NCI-H2081 (cell line): ENCODE measurements at regions not wholly inside any gene's neighbourhood (a gene's known extent, or its start where the extent isn't known, plus 50 kb on each side); places are given as distances from the start of the nearest gene placed in this dataset.

Experiments used
- DNase-seq, 2 experiments: peaks; one replicate each; lab custom pipeline; 2025; lab: John Stamatoyannopoulos, UW

DNA sequence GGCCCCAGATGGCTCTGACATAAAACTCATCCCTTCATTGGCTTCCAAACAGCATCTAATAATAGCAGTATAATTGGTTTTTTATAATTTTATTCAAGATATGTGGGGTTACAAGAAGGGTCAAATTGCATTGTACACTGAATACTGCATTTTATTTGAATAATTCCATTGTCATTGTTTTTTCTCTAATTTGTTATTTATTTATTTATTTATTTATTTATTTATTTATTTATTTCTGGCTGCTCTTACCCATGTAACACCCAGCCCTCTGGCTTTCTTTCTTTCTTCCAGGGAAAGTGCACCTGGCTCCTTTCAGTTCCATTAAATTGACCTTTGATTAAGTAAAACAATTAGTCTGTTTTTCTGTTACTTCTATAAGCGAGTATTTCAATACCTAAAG lies 210.1 kb downstream of the CDH9 start:
- DNase-seq = no peak

DNA sequence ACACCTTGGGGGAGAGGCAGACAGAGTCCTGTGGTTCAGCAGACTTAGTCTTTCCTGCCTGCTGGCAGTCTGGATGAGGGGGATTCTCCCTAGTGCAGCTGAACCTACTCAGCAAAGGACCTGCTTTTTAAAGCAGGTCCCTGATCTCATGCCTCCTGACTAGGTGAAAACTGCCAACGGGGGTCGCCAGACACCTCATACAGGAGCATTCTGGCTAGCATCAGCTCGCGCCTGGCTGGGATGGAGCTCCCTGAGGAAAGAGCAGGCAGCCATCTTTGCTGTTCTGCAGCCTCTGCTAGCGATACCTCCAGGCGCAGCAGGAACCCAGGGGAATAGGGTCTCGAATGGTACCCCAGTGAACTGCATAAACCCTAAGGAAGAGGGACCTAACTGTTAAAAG lies 225.2 kb downstream of the CDH9 start:
- no peak for DNase-seq

DNA sequence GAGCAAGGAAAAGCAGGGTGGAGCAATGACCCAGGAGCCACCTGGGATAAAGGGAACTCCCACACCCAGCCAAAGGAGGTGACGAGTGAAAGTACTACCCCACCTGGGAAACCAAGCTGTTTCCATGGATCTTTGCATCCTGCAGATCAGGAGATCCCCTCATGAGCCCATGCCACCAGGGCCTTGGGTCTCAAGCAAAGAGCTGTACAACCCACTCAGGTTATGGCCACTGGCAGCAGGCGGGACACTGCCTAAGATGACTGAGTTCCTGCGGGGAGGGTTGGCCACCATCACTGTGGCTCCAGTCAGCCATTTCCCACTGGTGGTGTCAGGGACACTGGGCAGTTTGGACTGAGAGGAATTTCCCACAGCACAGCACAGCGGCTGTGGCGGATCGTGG lies 225.7 kb downstream of the CDH9 start:
- no peak for DNase-seq

DNA sequence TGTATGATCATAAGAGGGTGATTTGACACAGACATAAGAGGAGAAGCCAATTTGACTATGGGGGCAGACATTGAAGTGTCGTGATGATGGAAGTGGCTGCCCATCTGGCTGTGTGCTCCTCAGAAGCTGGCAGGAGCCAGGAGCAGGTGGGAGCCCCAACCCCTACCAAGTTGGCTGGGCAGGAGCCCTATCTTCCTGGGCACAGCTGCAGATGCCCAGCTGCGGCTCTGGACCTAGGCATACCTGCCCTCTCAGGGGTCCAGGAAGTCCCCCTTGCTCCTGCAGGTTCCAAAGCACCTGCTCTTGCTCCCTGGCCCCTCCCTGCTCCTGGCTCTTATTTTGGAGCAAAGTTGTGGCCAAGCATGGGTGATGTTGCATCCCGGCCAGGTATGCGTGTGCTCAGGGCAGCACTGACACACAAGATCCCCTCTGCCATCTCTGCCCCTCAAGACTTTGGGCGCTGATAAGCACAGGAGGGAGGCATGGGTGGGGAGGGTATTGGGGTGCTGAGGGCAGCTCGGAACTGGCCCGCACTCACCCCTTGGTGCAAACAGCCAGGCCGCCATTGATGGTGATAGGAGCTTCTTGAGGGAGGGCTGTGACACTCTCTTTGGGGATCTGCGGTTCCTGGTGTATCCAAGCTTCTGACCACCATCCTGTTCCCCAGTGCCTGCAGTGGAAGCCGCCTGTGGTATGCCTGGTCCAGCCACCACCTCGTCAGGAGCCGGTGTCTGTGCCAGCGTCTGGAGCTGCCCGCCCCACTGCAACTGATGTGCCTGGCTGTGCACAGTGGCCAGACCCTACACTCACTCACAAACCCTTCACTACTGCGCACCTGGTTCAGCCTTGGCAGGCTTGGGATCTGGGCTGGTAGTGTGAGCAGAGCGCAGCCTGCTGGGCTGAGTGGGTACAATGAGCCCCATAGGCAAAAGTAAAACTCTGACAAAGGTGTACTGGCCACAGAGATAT lies 230.9 kb downstream of the CDH9 start:
- DNase-seq = no peak

DNA sequence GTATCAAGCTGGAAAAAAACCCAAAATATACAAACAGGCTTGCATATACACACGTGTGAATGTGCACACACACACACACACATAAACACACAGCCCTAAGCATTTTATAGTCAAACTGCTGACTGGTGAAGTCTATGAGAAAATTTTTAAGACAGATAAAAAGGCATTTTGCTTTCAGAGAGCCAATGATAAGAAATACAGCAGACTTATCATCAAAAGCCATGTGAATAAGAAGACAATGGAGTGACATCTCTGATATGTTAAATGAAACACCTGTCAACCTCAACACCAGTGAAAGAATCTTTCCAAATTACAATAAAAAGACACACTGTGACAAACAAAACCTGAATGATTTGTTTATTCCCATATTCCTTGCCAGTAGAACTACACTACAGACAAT lies 233.3 kb downstream of the CDH9 start:
- peak in 1 of 2 experiments; percentile 22 for DNase-seq

DNA sequence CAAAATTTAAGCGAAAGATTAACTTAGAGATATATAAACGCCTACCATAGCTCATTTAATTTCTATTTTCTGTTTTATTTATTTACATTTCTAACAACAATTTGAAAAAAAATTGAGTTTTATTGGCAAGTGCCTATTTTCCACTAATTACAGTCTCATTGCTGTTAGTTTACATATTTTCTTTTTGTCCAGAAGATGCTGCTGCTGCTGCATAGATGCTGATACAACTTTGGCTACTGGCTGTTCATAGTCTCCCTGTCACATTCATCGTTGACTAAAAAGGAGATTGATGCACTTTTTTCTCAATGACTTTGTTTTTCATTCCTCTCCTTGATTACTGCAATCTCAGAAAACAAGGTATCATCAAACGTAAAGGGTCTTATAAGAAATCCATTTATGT lies 235.4 kb downstream of the CDH9 start:
- DNase-seq = peak in 1 of 2 experiments; percentile 23

DNA sequence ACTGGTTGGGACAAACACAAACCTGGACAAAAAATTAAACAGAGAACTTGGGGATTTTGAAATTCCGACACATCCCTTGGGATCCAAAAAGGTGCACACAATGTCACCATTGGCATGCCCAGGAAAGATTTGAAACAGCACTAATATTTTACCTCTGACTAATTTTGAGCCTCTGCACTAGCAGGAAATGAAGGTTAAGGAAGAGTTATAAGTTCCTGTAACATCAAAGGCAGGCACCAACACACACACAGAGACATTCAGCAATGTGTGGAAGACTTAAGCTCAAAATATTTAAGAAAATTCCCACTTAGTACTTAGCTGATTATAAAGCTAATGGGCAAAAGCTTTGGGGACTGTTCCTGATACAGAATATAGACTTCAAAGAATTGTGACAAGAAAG lies 247.0 kb downstream of the CDH9 start:
- no peak for DNase-seq

DNA sequence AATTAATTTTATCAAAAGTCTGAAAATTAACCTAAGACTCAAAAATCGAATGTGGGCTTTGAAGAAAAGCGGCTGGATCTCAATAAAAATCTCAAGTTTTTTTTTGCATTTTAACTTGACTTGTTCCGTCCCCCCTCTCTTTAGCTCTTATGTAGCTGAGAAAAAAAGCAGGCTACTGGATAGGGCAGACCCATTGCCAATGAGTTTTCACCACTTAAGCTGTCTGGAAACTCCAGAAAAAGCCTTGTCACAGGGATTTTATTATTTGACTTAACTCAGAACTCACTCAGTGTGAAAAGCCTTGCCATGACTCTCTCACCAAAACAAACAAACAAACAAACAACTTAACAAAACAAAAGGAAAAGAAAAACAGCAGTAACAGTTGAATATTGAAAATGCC lies 247.4 kb downstream of the CDH9 start:
- no peak for DNase-seq

DNA sequence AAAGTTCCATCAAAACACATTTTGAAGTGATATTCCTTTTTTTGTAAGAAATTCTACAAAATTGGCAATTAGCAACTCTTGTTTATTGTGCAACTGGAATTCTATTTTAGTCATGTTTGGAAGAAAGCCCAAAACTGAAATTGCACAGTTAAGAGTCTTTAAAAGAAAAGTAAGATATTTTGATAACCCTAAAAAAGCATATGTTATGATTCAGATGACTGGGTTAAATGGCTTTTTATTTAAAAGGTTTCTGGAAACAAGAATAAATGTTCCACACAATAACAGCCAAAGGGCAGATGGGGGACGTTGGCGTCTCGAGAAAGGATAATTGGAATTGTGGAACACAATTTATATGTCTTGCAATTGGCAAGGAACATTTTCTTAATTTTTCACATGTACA lies 275.2 kb downstream of the CDH9 start:
- no peak for DNase-seq

DNA sequence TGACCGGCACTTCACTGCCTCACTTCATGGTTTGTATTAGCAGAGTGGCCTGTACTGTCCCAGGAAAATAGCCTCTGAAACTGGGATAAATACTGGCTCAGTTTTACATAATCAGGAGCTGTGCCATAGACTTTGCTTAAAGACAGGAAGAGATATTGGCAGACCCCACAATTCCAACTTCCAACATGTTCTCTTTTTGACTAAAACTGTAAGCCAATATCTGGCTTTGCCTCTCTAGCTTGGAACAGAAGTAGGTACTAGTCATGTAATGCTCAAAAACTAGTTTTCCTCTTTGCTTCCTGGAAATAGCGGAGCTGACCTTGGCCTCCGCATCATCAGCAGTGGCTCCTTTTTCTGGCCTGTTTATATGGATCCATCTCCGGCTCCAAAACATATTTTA lies 276.9 kb downstream of the CDH9 start:
- peak in 1 of 2 experiments; percentile 69 for DNase-seq

DNA sequence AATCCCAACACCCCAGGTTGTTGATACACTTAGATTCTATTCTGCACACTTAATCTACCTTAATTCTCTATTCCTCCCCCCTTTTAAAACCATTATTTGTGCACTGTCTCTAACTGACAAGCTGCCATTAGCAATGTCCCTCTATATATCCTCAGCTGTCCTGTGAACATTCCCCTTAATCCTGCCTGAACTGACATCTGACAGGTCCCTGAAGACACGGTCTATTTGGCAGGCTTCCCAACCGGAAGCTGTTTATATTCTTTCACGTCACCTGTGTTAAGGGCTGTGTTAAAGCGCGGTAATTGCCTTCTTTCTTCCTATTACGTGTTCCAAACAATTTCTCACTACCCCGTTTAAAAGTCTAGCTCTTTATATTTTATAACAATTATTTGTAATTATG lies 277.3 kb downstream of the CDH9 start:
- DNase-seq = peak; percentile 95 to 97

DNA sequence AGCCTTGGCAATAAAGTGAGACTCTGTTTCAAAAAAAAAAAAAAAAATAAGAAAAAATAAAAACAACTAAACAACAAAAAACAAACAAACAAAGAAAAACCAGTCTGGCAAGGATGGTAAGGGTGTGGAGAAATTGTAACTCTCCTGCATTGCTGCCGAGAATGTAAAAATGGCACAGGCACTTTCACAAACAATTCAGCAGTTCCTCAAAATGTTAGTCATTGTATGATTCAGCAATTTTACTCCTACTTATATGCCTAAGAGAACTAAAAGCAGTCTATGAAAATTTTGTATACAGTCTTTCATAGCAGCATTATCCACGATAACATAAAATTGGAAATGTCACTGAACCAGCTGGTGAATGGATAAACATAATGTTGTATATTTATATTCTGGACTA lies 280.4 kb downstream of the CDH9 start:
- DNase-seq = no peak

DNA sequence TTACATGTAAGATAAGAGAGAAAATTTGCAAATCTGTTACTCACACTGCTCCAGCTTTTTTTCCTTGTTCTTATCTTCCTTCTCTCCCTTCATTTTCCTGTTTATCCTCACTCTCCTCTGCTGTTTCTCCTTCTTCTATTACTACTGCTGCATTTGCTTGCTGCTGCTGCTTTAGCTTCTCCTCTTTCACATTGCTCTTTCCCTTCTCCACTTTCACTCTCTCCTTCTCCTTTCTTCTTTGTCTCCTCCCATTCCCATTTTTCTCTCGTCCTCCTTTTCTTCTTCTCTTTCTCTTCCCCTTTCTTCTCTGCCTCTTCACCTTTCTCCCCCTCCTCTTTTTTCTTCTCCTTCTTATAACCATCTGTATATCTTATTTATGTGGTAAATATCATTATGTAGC lies 288.6 kb downstream of the CDH9 start:
- DNase-seq = no peak

DNA sequence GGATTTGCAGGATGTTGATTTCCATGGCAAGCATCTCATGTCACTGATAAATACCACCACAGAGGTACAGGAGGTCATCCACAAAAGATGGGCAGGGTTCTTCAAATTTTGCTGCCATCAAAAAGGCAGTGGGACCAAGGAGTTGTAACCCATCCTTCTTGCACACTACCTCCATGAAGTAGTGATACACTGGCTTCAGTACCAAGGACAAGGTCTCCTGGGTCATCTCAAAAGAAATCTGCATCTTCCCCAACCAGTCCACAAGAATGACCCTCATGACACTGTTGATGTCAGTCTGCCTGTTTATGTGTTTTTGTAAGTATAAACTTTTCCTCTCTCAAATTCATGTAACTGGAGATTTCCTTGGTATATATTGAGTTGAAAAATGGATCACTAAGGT lies 298.2 kb downstream of the CDH9 start:
- no peak for DNase-seq

DNA sequence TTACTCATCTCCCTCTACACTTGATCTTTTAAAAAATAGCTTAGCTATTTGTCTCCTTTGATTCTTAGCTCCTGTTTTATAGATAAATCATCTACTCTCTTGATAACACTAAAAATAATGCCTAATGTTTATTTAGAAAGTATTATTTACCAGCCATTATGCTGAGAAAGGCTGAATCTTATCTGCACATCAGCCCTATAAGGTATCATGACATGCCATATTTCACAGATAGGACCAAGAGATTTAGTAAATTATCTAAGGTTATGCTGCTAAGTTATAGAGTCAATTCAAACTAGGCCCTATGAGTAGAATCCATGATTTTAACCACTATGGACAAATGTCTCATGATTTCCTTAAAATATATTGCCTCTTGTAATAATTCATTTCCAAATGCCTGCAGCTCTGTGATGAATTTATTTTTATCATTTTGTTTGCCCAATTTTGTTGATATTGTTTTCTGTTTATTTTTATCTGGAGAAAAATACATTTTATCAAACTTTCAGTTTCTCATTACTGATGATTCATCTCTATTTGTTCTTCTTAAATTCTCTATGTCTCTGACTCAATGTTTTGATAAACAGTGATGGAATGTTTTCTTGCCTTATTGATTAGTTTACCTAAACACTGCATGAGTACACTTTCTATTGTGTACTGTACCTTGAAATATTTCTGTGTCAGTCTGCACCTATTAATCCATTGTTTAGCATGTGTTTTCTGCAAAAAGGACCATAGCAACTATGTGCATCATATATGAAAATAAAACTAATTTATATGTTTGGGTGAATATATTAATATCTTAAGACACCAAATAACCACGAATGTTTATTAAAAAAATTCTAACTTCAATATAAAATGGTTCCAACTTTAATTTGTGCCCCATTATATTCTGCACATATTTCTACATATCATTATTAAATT lies 300.8 kb downstream of the CDH9 start:
- DNase-seq = no peak

DNA sequence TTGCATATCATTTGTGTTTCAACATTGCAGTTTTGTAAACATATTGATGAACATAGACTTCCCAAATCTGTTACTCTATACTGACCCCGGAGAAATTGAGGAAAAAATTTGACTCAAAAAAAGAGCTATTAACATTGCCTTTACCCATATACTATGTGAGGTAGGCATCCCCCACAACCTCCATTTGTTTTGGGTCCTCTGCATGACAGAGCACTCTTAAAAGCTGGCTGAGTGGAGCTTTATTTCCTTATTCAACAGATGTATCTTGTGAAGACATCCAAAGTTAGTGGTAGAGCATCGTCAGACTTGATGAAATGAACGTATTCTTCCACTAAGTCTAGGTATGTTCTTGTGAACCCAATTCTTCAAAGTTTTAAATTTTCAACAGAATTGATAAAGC lies 310.5 kb downstream of the CDH9 start:
- DNase-seq = no peak

DNA sequence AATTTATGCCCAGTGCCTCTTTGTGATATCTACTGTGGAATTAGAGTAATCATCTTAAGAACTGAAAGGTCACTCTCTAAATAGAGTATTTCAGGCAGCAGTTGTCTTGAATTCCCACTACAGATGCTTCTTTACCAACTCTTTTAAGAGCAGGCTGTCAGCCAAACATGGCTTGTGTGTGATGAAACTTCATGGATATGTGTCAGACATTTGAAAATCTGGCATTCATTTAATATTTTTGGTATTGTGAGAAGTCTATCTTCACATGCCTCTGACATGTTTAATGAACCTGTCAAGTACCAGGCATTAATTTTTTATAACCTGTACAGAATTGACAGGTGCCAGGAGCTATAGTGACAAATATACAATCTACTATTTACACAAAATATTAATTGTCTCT lies 318.6 kb downstream of the CDH9 start:
- DNase-seq = no peak

DNA sequence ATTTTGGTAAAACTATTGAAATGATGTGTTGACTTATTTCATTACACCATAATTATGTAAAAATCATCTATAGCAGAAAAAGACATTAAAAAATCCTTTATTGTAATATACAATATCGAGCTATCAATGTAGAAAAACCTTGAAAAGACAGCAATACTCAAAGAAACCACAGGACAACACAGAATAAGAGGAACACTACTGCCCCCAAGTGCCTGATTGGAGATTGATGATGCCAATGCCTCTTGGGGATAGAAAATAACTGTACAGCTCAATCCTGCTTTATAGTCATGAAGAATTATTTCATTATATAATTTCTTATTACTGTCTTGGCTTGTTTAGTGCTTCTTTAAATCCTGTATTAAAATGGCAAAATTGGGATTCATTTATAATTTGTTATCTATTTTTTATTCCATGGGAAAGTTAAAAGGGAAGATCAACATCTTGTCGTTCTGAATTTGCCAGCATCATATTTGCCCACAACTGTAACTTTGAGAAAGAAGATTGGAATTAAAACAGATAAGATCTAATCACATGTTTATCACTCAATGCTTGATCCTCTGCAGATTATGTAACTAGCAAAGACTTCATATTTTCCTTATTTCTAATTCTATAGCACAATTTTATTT lies 337.5 kb downstream of the CDH9 start:
- DNase-seq = peak; percentile 91 to 95

DNA sequence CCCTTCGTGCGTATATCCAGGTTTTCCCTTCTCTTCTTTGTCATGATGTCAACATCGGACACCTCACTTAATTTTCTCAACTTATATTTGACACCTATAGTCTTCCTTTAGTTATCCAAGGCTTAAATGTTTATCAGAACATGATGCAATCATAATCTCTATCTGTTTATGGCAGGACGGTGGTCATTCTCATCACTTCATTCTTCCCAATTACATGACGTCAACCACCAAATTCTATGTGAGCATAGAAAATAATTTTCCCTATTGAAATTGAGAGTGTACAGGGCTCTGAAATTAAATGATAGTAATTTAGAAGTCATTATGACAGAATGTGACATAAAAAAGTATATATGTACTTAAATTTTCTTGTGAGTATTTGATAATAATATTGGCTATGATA lies 345.4 kb downstream of the CDH9 start:
- no peak for DNase-seq

DNA sequence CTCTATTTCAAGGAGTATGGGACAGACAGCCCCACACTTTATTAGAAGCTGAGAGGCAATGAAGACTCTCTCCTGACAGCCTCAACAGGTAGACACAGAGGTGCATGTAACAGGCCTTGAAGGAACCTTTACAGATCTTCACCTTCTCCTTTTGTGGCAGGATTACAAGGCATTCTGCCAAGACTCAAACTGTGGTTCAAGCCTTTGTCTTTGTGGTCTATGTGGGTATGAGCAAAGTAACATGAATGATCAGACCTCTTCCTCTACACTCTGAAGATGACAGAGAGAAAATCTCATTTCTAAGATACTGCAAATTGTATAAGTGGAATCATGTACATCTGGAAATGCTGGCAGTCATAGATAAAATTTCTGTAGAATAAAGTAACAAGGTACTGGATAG lies 346.9 kb downstream of the CDH9 start:
- DNase-seq = no peak

DNA sequence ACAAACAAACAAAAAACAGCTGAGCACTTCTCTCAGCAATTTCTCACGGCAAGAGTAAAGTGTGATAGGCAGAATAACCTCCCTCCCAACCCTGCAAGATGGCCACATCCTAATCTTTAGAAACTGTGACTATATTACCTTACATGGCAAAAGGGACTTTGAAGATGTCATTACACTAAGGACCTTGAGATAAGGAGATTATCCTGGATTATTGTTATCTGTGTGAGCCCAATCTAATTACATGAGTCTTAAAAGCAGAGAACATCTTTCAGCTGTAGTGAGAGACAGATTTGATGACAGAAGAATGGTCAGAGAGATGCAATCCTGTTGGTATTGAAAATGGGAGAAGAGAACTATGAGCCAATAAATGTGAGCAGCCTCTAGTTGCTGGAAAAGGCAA lies 347.9 kb downstream of the CDH9 start:
- DNase-seq = no peak

DNA sequence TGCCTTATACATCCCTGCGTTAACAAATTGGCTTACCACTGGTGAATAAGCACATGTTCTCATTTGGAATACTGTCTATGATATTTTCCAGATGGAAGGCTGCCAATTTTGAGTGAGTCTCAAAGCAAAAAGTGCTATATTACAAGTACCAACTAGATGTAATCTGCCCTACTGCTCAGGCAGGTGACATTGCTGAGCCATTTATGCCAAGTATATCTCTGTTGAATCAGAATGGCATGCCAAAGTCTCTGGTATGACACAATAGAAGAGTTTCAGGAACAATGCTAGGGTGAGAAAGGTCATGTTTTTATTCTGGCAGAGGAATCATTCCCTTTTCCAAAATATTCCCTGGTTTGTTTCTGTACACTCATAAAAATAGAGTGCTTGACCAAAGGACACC lies 356.5 kb downstream of the CDH9 start:
- peak in 1 of 2 experiments; percentile 83 for DNase-seq
